Lower leg skin (tissue), 3 donors: ENCODE measurements at regions not wholly inside any gene's neighbourhood (a gene's known extent, or its start where the extent isn't known, plus 50 kb on each side); places are given as distances from the start of the nearest gene placed in this dataset.

Experiments used
- POLR2A ChIP-seq, 2 donors: fragments of 450-650 bp; IDR thresholded peaks; one replicate each; pipeline ENCODE4 v1.6.1; 2016 to 2017; ENCODE audit warnings: antibody characterized with exemption in 2 of 2, mild to moderate bottlenecking in 1 of 2, moderate library complexity in 1 of 2
- TF ChIP-seq, protein P1 (sequence below), 3 donors: fragments of 450-650 bp; IDR thresholded peaks; one replicate each; pipeline ENCODE4 v1.5.1; 2016; ENCODE audit warnings: antibody characterized with exemption in 3 of 3, mild to moderate bottlenecking in 3 of 3, moderate library complexity in 2 of 3

DNA sequence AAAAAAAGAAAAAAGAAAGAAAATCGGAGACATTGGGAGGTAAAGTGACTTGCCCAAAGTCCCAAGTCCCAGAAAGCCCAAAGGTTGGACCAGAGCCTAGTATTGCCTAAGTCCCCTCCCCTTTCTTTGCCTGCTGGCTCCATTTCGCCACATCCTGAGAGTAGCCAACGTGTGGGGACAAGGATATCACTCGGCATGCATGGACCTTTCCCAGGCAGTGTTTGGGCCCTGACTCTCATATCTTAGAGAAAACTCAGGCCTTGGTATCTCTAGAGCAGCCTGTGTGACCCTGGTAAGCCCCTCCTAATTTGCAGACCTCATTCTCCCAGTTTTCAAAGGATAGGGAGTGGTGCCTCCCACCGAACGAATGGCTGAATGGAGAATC, 294.2 kb upstream of the ZMIZ1 start:
- TF ChIP-seq, protein P1, sequence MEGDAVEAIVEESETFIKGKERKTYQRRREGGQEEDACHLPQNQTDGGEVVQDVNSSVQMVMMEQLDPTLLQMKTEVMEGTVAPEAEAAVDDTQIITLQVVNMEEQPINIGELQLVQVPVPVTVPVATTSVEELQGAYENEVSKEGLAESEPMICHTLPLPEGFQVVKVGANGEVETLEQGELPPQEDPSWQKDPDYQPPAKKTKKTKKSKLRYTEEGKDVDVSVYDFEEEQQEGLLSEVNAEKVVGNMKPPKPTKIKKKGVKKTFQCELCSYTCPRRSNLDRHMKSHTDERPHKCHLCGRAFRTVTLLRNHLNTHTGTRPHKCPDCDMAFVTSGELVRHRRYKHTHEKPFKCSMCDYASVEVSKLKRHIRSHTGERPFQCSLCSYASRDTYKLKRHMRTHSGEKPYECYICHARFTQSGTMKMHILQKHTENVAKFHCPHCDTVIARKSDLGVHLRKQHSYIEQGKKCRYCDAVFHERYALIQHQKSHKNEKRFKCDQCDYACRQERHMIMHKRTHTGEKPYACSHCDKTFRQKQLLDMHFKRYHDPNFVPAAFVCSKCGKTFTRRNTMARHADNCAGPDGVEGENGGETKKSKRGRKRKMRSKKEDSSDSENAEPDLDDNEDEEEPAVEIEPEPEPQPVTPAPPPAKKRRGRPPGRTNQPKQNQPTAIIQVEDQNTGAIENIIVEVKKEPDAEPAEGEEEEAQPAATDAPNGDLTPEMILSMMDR (IDR thresholded peaks at IDR 0.05), result no peak
- no peak for TF ChIP-seq POLR2A (IDR thresholded peaks at IDR 0.05)
